GM21717 (cell line): ENCODE measurements at regions not wholly inside any gene's neighbourhood (a gene's known extent, or its start where the extent isn't known, plus 50 kb on each side); places are given as distances from the start of the nearest gene placed in this dataset.

Experiments
- ATAC-seq: cut with Tn5 transposase; IDR thresholded peaks from one replicate; pipeline ENCODE4 v1.9.1; 2021; ENCODE audit warnings: mild to moderate bottlenecking, moderate library complexity; ENCODE audit not compliant: unreplicated experiment

DNA sequence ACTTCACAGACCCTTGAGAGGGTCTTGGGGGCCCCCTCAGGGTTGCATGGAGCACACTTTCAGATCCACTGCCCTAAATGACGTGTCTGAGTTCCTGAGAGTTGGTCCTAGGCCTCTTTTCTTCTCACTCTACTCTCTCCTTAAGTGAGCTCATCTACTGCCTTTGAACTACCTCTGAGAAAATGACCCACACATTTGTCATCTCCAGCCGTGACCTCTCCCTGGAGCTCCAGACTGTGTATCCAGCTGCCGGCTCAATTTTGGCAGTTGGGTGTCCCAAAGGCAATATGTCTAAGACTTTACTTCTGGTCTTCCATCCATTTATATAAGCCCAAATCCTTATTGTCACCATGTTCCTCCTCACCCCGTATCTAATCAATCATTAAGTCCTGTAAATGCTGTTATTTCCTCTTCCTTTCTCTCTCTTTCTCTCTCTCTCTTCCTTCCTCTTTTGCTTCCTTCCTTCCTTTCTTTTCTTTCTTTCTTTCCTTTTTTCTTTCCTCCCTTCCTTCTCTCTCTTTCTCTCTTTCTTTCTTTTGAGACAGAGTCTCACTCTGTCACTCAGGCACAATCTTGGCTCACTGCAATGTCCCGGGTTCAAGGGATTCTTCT is 51.2 kb upstream of the HSPA9 start:
- ATAC-seq, result no peak

DNA sequence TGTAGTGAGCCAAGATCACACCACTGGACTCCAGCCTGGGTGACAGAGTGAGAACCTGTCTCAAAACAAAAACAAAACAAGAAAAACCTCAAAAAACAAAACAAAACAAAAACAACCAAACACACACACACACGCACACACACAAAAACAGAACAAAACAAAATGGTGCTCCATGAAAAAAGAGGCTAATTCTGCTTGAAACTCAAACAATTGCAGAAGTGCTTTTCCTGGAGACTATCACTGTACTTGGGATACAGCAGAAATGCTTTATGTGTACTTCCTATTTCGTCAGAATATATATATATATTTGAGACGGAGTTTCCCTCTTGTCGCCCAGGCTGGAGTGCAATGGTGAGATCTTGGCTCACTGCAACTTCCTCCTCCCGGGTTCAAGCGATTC is 49.9 kb upstream of the HSPA9 start:
- no peak for ATAC-seq
